ENCODE measurements at regions not wholly inside any gene's neighbourhood (a gene's known extent, or its start where the extent isn't known, plus 50 kb on each side); places are given as distances from the start of the nearest gene placed in this dataset.

DNA sequence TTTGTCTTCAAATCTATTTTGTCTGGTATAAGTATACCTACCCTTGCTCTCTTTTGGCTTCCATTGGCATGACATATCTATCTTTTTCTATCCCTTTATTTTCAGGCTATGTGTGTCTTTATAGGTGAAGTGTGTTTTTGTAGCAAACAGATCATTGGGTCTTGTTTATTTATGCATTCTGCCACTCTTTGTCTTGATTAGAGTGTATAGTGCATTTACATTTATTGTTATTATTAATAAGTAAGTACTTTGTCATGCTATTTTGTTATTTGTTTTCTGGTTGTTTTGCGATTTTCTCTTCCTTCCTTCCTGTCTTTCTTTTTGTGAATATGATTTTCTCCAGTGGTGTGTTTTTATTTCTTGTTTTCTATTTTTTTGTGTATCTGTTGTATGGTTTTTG, 188.6 kb downstream of the GLUD2 start:
- TF ChIP-seq CEBPB (IDR thresholded peaks at IDR 0.05; ENCODE audit: borderline replicate concordance in 1 of 2, low read depth in 2 of 2, low read length in 2 of 2) (no peak), PBX3 (IDR thresholded peaks at IDR 0.05; ENCODE audit: insufficient replicate concordance, low read depth, low read length) (no peak), CTCF (IDR thresholded peaks at IDR 0.05 in 2 of 3, conservative IDR thresholded peaks at IDR 0.05 in 1 of 3; ENCODE audit: control insufficient read depth in 2 of 3, extremely low read depth in 1 of 3, insufficient read depth in 1 of 3, low read depth in 3 of 3, low read length in 3 of 3) (no peak), SUPT20H (IDR thresholded peaks at IDR 0.05; ENCODE audit: borderline replicate concordance, control insufficient read depth, low read depth, low read length) (no peak), CREB1 (IDR thresholded peaks at IDR 0.05; ENCODE audit: low read depth) (no peak), CBFB (IDR thresholded peaks at IDR 0.05; ENCODE audit: low read depth) (no peak), NFIC (IDR thresholded peaks at IDR 0.05; ENCODE audit: low read depth, low read length) (no peak), FOS (IDR thresholded peaks at IDR 0.05; ENCODE audit: borderline replicate concordance, extremely low read depth, insufficient read length) (no peak), HDAC2 (IDR thresholded peaks at IDR 0.05) (no peak)
- TF ChIP-seq, protein P1, sequence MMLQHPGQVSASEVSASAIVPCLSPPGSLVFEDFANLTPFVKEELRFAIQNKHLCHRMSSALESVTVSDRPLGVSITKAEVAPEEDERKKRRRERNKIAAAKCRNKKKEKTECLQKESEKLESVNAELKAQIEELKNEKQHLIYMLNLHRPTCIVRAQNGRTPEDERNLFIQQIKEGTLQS (IDR thresholded peaks at IDR 0.05; ENCODE audit: borderline replicate concordance, extremely low read depth, low read depth, low read length): no peak

Measured in GM12878 (cell line).